ENCODE measurements at regions not wholly inside any gene's neighbourhood (a gene's known extent, or its start where the extent isn't known, plus 50 kb on each side); places are given as distances from the start of the nearest gene placed in this dataset.

GRCh38 chr15:98139337-98139736 lies 178.8 kb downstream of the ARRDC4 start:
- no peak overlapping the region for H3K27ac Mint-ChIP-seq (ENCODE audit: unreplicated experiment)
- no peak overlapping the region for H3K4me3 Mint-ChIP-seq
- H3K4me1 Mint-ChIP-seq, result no peaks in the 10 kb centered on the region
- H3K9me3 Mint-ChIP-seq, result no peaks in the 10 kb centered on the region
- no peaks in the 10 kb centered on the region for H3K27me3 Mint-ChIP-seq (ENCODE audit: low read depth)
- no peak for DNase-seq (ENCODE audit: low read depth, low spot score)
- TF ChIP-seq, protein P1, sequence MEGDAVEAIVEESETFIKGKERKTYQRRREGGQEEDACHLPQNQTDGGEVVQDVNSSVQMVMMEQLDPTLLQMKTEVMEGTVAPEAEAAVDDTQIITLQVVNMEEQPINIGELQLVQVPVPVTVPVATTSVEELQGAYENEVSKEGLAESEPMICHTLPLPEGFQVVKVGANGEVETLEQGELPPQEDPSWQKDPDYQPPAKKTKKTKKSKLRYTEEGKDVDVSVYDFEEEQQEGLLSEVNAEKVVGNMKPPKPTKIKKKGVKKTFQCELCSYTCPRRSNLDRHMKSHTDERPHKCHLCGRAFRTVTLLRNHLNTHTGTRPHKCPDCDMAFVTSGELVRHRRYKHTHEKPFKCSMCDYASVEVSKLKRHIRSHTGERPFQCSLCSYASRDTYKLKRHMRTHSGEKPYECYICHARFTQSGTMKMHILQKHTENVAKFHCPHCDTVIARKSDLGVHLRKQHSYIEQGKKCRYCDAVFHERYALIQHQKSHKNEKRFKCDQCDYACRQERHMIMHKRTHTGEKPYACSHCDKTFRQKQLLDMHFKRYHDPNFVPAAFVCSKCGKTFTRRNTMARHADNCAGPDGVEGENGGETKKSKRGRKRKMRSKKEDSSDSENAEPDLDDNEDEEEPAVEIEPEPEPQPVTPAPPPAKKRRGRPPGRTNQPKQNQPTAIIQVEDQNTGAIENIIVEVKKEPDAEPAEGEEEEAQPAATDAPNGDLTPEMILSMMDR (conservative IDR thresholded peaks at IDR 0.05), result no peak
- no peaks in the 10 kb centered on the region for H3K36me3 Mint-ChIP-seq (ENCODE audit: low read depth)

DNA sequence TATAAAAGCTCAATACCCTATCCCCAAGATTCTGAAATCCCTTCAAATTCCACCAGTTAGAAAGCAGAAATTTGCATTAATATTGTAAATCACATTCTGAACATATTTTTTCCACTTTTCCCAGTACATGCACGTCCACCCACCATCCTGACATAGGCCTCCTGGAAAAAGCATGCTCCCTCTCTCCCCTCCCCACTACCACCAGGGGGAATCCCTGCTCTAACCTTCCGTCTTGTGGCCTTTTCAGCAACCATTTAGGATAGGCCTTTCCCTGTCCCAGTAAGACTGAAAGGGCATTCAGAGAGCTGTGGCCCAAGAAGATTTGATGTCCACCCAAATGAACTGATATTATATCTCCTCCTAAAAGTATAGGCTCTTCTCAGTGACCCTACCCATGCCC lies 182.1 kb downstream of the ARRDC4 start:
- Mint-ChIP-seq H3K27ac (ENCODE audit: unreplicated experiment) (no peak overlapping the region), H3K36me3 (ENCODE audit: low read depth) (no peaks in the 10 kb centered on the region), H3K4me3 (no peak overlapping the region), H3K9me3 (no peaks in the 10 kb centered on the region), H3K27me3 (ENCODE audit: low read depth) (no peaks in the 10 kb centered on the region), H3K4me1 (no peaks in the 10 kb centered on the region)
- TF ChIP-seq, protein P1 (conservative IDR thresholded peaks at IDR 0.05), result no peak
- no peak for DNase-seq (ENCODE audit: low read depth, low spot score)

DNA sequence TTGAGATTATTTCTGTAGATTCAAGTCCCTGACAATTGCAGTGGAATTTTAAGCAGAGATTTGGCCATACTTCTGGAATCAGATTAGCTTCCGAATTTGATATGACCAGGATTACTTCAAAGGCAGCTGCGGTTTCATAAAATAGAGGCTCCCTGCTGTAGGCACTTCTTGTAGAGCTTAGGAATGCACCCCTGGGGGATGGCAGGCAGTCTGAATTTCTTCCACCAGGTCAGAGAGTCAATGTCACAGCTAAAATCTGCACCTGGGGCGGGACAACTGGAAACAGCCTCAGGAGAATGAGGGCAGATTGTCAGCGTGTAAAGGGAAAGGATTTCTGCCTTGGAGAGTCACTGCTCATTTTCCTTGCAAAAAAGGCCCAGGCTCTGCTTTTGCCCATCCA lies 182.6 kb downstream of the ARRDC4 start:
- no peak overlapping the region for H3K4me3 Mint-ChIP-seq

GRCh38 chr15:98144388-98144787 lies 183.9 kb downstream of the ARRDC4 start:
- no peak overlapping the region for H3K4me3 Mint-ChIP-seq
- DNase-seq (ENCODE audit: low read depth, low spot score), result no peak
- H3K27me3 Mint-ChIP-seq (ENCODE audit: low read depth), result no peaks in the 10 kb centered on the region
- no peak overlapping the region for H3K27ac Mint-ChIP-seq (ENCODE audit: unreplicated experiment)
- no peaks in the 10 kb centered on the region for H3K36me3 Mint-ChIP-seq (ENCODE audit: low read depth)
- TF ChIP-seq, protein P1 (conservative IDR thresholded peaks at IDR 0.05), result no peak
- H3K4me1 Mint-ChIP-seq, result no peaks in the 10 kb centered on the region
- no peaks in the 10 kb centered on the region for H3K9me3 Mint-ChIP-seq

More for the DNA sequence above, 182.6 kb downstream of the ARRDC4 start:
- no peaks in the 10 kb centered on the region for H3K4me1 Mint-ChIP-seq
- no peak for DNase-seq (ENCODE audit: low read depth, low spot score)
- no peaks in the 10 kb centered on the region for H3K27me3 Mint-ChIP-seq (ENCODE audit: low read depth)
- TF ChIP-seq, protein P1 (conservative IDR thresholded peaks at IDR 0.05), result no peak
- H3K27ac Mint-ChIP-seq (ENCODE audit: unreplicated experiment), result no peak overlapping the region
- H3K36me3 Mint-ChIP-seq (ENCODE audit: low read depth), result no peaks in the 10 kb centered on the region
- H3K9me3 Mint-ChIP-seq, result no peaks in the 10 kb centered on the region

DNA sequence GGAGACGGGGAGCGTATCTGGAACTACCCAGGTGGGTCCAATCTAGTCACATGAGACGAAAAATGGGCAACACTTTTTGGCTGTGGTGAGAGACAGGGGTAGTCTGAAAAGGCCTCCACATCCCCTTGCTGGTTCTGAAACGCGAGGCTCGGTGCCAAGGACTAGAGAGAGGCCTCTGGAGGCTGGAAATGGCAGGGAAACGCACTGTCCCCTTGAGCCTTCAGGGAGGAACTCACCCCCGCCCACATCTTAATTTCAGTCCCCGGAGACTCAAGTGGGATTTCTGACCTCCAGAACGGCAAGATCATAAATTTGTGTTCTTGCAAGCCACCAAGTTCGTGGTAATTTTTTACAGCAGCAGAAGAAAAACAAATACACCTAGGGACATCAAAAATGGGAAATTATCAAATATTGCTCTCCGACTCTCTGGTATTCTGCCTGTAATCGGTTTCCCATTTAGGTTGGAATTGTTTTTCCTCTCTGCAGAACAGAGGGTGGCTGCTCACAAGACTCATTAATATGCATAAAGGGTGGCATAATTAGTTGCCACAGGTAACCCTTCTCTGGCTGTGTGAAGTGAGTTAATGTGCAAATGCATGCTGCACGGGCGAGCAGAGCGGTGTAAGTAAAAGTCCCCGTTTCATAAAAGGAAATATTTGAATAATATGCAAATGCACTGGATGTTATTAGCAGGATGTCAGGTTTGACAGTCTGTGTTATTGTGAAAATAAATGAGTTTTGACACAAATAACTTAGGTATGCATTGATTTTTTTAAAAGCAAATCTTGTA lies 185.7 kb downstream of the ARRDC4 start:
- Mint-ChIP-seq H3K9me3 (no peaks in the 10 kb centered on the region), H3K27me3 (ENCODE audit: low read depth) (no peaks in the 10 kb centered on the region), H3K4me1 (no peaks in the 10 kb centered on the region), H3K27ac (ENCODE audit: unreplicated experiment) (no peak overlapping the region), H3K4me3 (no peak overlapping the region), H3K36me3 (ENCODE audit: low read depth) (no peaks in the 10 kb centered on the region)
- TF ChIP-seq, protein P1 (conservative IDR thresholded peaks at IDR 0.05), result no peak
- DNase-seq (ENCODE audit: low read depth, low spot score), result no peak
